GM12874 (cell line): ENCODE measurements at regions not wholly inside any gene's neighbourhood (a gene's known extent, or its start where the extent isn't known, plus 50 kb on each side); places are given as distances from the start of the nearest gene placed in this dataset.

Experiments used
- CTCF ChIP-seq: IDR thresholded peaks from 2 replicates; pipeline ENCODE4 v1.5.1; 2011; ENCODE audit warnings: low read depth, mild to moderate bottlenecking, control low read depth, low read length, moderate library complexity; ENCODE audit not compliant: insufficient read depth

- no peak for TF ChIP-seq CTCF
Observed at GRCh38 chr10:80968903-80969302, 431.2 kb downstream of the SH2D4B start.

GRCh38 chr10:80971461-80971860, 433.8 kb downstream of the SH2D4B start:
- TF ChIP-seq CTCF, result no peak

GRCh38 chr10:80976658-80977057, 439.0 kb downstream of the SH2D4B start:
- no peak for TF ChIP-seq CTCF

- no peak for TF ChIP-seq CTCF
Observed at GRCh38 chr10:80985102-80985501, 447.4 kb downstream of the SH2D4B start.

GRCh38 chr10:80986596-80986995, 448.9 kb downstream of the SH2D4B start:
- TF ChIP-seq CTCF, result no peak

- no peak for TF ChIP-seq CTCF
Observed at GRCh38 chr10:80988755-80989154, 451.1 kb downstream of the SH2D4B start.

GRCh38 chr10:80996615-80997193, 459.0 kb downstream of the SH2D4B start:
- no peak for TF ChIP-seq CTCF
